ENCODE measurements at regions not wholly inside any gene's neighbourhood (a gene's known extent, or its start where the extent isn't known, plus 50 kb on each side); places are given as distances from the start of the nearest gene placed in this dataset.
A peak's percentile ranks its signal among the peaks of the same experiment; 100 is the strongest.

DNA sequence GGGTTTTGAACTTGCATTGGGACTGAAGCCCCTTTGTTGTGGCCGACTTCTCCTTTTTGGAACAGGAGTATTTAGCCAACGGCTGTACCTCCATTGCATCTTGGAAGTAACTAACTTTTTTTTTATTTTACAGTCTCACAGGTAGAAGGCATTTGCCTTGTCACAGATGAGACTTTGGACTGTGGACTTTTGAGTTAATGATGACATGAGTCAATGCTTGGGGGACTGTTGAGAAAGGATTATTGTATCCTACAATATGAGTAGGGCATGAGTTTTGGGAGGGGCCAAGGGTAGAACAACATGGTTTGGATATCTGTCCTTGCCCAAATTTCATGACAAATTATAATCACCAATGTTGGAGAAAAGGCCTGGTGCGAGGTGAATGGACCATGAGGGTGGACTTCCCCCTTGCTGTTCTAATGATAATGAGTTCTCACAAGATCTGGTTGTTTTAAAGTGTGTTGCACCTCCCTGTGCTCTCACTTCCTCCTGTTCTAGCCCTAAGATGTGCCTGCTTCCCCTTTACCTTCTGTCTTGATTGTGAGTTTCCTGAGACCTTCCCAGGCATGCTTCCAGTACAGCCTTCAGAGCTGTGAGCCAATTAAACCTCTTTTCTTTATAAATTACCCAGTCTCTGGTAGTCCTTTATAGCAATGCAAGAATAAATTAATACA lies 1269.4 kb upstream of the CHAC2 start:
- TF ChIP-seq, protein P1, sequence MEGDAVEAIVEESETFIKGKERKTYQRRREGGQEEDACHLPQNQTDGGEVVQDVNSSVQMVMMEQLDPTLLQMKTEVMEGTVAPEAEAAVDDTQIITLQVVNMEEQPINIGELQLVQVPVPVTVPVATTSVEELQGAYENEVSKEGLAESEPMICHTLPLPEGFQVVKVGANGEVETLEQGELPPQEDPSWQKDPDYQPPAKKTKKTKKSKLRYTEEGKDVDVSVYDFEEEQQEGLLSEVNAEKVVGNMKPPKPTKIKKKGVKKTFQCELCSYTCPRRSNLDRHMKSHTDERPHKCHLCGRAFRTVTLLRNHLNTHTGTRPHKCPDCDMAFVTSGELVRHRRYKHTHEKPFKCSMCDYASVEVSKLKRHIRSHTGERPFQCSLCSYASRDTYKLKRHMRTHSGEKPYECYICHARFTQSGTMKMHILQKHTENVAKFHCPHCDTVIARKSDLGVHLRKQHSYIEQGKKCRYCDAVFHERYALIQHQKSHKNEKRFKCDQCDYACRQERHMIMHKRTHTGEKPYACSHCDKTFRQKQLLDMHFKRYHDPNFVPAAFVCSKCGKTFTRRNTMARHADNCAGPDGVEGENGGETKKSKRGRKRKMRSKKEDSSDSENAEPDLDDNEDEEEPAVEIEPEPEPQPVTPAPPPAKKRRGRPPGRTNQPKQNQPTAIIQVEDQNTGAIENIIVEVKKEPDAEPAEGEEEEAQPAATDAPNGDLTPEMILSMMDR (IDR thresholded peaks at IDR 0.05): no peak
- no peak for TF ChIP-seq POLR2A (IDR thresholded peaks at IDR 0.05)
- no peak overlapping the region for H3K4me3 ChIP-seq
- peaks cover 0 to 41% (median 12%) of the 10 kb centered on the region in 4 donors for H3K4me1 ChIP-seq
- WGBS (ENCODE audit: insufficient coverage, low coverage, low lambda C conversion rate, missing lambda C conversion rate): 74% methylated on average over 3 of the region's 3 CpGs
- intact Hi-C loops (cut with DNase I): no loop called here
- H3K27ac ChIP-seq: no peak overlapping the region
- H3K9me3 ChIP-seq: no peaks in the 10 kb centered on the region
- no peaks in the 10 kb centered on the region for H3K27me3 ChIP-seq
- ATAC-seq (peak in 1 of 4 donors; percentile 11), DNase-seq (no peak)
- H3K36me3 ChIP-seq: no peaks in the 10 kb centered on the region

DNA sequence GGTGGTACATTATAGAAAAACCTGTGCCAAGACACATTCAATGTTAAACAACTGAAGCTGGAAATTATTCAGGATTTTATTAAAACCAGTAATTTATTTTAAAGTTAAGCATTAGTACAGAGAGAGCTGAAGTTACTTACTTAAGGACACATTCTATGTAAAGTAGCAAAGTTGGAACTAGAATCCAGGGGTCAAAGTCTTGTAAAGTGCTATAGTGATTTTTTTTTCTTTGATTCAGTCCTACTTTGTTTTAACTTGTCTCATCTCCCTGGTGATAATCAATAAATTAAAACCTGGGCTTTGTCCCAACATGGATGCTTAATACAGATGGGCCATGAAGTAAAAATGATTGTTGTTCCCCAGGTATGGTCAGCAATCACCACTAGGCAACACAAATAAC lies 1271.8 kb upstream of the CHAC2 start:
- TF ChIP-seq POLR2A (IDR thresholded peaks at IDR 0.05): no peak
- TF ChIP-seq, protein P1 (IDR thresholded peaks at IDR 0.05): no peak
- peaks cover 0 to 20% (median 2%) of the 10 kb centered on the region in 4 donors for H3K4me1 ChIP-seq
- H3K4me3 ChIP-seq: no peak overlapping the region
- intact Hi-C loops (cut with DNase I): no loop called here
- no peak overlapping the region for H3K27ac ChIP-seq
- H3K36me3 ChIP-seq: no peaks in the 10 kb centered on the region
- ATAC-seq: peak; percentile 48 to 81 (median 64)
- no peak for DNase-seq
- no peaks in the 10 kb centered on the region for H3K27me3 ChIP-seq
- no peaks in the 10 kb centered on the region for H3K9me3 ChIP-seq

GRCh38 chr2:52477166-52477565 lies 1290.4 kb upstream of the CHAC2 start:
- Histone ChIP-seq H3K27me3 (no peaks in the 10 kb centered on the region), H3K4me3 (no peak overlapping the region), H3K9me3 (no peaks in the 10 kb centered on the region), H3K27ac (no peak overlapping the region), H3K4me1 (peaks cover 0 to 7% (median 0%) of the 10 kb centered on the region in 4 donors), H3K36me3 (no peaks in the 10 kb centered on the region)
- DNase-seq: no peak
- TF ChIP-seq POLR2A (IDR thresholded peaks at IDR 0.05): no peak
- TF ChIP-seq, protein P1 (IDR thresholded peaks at IDR 0.05): no peak
- no peak for ATAC-seq
- 89% methylated on average over 1 of the region's 1 CpG for WGBS (ENCODE audit: insufficient coverage, low coverage, low lambda C conversion rate, missing lambda C conversion rate)
- intact Hi-C loops (cut with DNase I): no loop called here

DNA sequence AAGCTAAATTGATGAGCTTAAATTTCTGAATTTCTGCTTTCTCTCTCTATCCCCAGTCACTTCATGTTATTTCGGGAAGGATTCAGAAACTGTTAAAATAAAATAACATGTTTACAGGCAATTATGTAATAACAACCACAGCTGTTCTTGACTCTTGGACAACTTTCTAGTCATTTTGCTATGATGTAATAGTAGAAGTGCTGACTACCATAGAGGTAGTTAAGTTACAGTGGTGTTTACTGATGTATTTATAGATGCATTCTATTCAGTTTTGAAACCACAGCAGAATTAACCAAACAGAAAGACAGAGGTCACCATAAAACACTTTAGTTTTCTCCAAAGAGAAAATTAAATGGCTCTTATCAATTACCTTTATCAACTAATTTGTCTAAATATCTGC lies 1292.0 kb upstream of the CHAC2 start:
- H3K9me3 ChIP-seq: no peaks in the 10 kb centered on the region
- H3K36me3 ChIP-seq: no peaks in the 10 kb centered on the region
- ATAC-seq (peak in 1 of 4 donors; percentile 30), DNase-seq (no peak)
- no peak overlapping the region for H3K4me3 ChIP-seq
- no peaks in the 10 kb centered on the region for H3K27me3 ChIP-seq
- no peak overlapping the region for H3K27ac ChIP-seq
- intact Hi-C loops (cut with DNase I): no loop called here
- H3K4me1 ChIP-seq: peaks cover 0 to 7% (median 0%) of the 10 kb centered on the region in 4 donors
- TF ChIP-seq POLR2A (IDR thresholded peaks at IDR 0.05): no peak
- TF ChIP-seq, protein P1 (IDR thresholded peaks at IDR 0.05): no peak
- WGBS (ENCODE audit: insufficient coverage, low coverage, low lambda C conversion rate, missing lambda C conversion rate): 33% methylated on average over 1 of the region's 1 CpG

Data from right lobe of liver (tissue), 6 donors.